GM12864 (cell line): ENCODE measurements at regions not wholly inside any gene's neighbourhood (a gene's known extent, or its start where the extent isn't known, plus 50 kb on each side); places are given as distances from the start of the nearest gene placed in this dataset.

Experiments
- DNase-seq: peaks from one replicate; pipeline ENCODE4 v3.0.0-alpha.2; 2011; ENCODE audit warnings: low read depth
- H3K4me3 ChIP-seq: 2 replicates; pipeline ENCODE4 v1.5.1; 2011; ENCODE audit warnings: mild to moderate bottlenecking, low read depth, low read length, control low read depth
- TF ChIP-seq, protein P1 (sequence below): IDR thresholded peaks from 2 replicates; pipeline ENCODE4 v1.5.1; 2011; ENCODE audit warnings: low read depth, mild to moderate bottlenecking, moderate library complexity, low read length, control low read depth, inconsistent platforms; ENCODE audit errors: missing control alignments

DNA sequence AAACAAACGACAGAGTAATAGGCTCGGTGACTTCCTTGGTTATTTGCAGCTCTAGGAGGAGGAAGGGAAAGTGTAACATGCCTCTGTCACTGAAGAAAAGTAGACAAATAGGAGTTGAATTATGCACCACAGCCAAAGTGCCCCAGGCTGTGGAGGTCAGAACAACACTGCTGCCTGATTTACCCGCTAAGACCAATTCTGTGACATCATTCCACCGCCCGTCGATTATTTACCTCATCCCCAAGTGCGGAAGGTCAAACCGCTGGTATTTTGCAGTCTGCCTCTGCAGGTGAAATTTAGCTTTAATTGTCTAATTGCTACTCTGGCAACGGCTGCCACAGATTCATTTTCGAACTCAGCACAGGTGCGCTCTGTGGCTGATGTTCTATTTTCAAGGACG lies 106.3 kb upstream of the PRICKLE2 start:
- no peak overlapping the region for H3K4me3 ChIP-seq
- DNase-seq, result no peak
- TF ChIP-seq, protein P1, sequence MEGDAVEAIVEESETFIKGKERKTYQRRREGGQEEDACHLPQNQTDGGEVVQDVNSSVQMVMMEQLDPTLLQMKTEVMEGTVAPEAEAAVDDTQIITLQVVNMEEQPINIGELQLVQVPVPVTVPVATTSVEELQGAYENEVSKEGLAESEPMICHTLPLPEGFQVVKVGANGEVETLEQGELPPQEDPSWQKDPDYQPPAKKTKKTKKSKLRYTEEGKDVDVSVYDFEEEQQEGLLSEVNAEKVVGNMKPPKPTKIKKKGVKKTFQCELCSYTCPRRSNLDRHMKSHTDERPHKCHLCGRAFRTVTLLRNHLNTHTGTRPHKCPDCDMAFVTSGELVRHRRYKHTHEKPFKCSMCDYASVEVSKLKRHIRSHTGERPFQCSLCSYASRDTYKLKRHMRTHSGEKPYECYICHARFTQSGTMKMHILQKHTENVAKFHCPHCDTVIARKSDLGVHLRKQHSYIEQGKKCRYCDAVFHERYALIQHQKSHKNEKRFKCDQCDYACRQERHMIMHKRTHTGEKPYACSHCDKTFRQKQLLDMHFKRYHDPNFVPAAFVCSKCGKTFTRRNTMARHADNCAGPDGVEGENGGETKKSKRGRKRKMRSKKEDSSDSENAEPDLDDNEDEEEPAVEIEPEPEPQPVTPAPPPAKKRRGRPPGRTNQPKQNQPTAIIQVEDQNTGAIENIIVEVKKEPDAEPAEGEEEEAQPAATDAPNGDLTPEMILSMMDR, result no peak

DNA sequence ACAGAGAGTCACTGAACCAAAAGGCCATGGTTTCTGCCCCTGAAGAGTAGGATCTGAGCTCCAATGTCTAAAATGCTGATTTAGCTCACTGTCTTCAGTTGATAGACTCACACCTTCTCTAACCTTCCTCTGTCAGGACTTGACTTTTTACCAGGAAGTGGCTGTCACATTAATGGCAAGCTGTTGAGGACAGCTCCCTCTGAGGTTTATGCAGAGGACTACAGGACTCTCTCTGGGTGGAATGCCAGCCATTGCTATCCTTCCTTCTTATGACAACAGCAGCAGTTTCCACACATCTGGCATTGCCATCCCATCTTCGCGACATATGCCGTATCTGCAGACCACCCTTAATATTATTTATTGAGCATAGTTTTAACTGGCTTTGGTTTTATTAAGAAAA lies 103.8 kb upstream of the PRICKLE2 start:
- no peak for DNase-seq
- TF ChIP-seq, protein P1, result no peak

DNA sequence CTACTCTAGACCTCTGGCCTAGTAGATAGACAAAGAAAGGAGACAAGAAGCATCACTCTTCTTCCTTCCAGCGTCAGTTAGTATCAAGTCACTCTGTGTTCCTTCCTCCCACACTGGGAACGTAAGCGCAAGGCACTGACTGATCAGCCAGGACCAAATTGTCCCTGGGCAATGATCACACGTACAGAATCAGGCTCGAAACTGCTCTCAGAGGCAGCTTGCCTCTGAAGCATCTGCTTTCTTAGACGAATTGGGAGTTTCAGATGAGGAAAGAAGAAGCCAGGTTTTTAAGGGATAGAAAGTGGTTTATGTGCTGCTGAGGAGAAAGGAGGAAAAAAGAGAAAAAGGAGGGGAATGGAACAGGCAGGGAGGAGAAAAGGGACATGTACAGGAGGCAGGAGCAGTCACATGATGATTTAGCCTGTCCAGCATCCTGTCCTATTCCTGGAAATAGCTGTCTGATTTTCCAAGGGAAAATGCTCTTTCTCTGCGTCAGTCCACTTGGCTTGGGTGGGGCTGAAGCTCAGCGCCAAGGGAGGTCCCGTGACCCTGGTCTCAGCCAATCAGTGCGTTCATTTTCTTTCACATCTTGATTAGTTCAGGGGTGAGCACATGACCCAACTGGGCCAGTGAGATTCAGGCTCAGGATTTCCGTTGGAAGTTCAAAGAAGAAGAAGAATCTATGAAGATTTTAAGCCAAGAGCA lies 102.0 kb upstream of the PRICKLE2 start:
- TF ChIP-seq, protein P1, result no peak
- no peak for DNase-seq
- no peak overlapping the region for H3K4me3 ChIP-seq

More for the DNA sequence above, 103.8 kb upstream of the PRICKLE2 start:
- no peak overlapping the region for H3K4me3 ChIP-seq

DNA sequence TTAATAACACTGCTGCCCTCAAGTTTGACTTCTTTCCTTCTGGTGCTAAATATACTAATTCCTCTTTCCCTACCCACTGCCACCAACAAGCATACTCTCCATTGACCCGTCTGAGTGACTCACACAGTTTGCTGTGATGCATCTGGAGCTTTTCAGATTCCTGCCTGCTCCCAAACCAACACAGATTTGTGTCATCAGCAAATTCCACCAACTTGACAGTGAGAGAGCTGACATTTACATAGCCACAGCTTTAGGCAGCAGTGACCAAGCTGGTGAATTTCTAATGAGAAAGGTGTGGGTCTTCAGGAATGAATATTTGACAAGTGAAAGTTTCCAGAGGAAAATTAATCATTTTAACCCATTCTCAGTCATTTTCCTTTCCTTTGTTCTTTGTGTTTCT lies 96.5 kb upstream of the PRICKLE2 start:
- H3K4me3 ChIP-seq, result no peak overlapping the region

DNA sequence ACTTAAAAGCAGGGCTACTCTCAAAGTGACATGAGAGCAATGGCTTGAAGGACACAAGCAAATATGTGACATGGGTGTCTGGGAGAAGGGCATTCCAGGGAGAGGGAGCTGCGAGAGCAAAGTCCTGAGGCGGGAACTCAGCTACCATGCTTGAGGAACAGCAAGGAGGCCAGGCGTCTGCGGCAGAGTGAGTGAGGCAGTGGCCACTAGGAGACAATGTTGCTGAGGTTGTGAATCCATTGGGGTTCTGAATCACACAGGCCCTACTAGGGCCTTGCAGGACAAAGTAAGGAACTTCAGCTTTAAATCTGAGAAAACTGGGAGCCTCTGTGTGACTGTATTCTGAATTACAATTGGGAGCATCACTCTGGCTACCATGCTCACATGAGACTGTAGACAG lies 94.1 kb upstream of the PRICKLE2 start:
- TF ChIP-seq, protein P1, result no peak
- no peak for DNase-seq
- H3K4me3 ChIP-seq, result no peak overlapping the region

More for the DNA sequence above, 96.5 kb upstream of the PRICKLE2 start:
- TF ChIP-seq, protein P1, result no peak
- no peak for DNase-seq

DNA sequence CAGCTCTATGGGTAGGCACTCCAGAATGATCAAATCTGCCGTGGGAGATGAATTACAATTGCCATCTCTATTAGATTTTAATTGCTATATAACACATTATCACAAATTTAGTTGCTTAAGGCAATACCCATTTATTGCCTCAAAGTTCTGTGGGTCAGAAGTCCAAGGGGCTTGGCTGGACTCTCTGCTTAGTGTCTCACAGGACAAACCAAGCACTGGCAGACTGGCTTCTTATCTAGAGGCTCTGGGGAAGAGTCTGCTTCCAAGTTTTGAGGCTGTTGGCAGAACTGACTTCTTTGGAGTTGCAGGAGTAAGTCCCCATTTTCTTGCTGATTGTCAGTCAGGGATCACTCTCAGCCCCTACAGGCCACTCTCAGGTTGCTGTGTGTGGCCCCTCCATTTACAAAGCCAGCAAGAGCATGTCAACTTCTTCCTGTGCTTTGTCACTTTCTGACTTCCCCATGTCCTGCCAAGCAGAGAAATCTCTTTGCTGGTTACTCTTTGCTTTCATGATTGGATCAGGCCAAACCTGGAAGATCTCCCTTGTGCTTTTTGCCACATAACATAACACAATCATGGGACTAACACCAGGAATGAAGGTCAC lies 93.5 kb upstream of the PRICKLE2 start:
- H3K4me3 ChIP-seq, result no peak overlapping the region
- no peak for DNase-seq
- TF ChIP-seq, protein P1, result no peak

DNA sequence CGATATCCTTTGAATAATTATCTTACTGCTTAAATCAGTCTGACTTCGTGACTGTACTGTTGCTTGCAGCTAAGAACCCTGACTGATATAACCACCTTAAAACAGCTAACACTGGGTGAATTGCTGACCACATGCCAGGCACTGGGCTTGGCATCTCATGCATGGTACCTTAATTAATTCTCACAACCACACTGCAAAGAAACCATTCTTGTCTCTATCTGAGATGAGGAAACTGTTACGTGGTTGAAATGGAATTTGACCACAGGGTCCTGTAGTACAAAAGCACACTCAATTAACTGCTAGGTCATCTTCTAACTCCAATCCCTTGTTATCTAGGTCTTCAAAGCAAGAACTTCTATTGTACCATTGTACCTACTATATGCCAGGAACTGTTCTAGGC lies 92.7 kb upstream of the PRICKLE2 start:
- DNase-seq, result no peak
- TF ChIP-seq, protein P1, result no peak

More for the DNA sequence above, 92.7 kb upstream of the PRICKLE2 start:
- no peak overlapping the region for H3K4me3 ChIP-seq
